G401 (cell line): ENCODE measurements at regions not wholly inside any gene's neighbourhood (a gene's known extent, or its start where the extent isn't known, plus 50 kb on each side); places are given as distances from the start of the nearest gene placed in this dataset.
"Not testable (repeated sequence)": the region's sequence is repeated elsewhere in the genome, so short reads cannot be mapped to it uniquely, and the experiment has no call there.

Experiments
- DNase-seq: peaks from one replicate; pipeline ENCODE4 v3.0.0-alpha.2; 2015; ENCODE audit warnings: low spot score
- in situ Hi-C: cut with HindIII; loops from 2 replicates; pipeline ENCODE4 v1.10.0; 2016; ENCODE audit warnings: low sequenced_read_pairs, mixed read lengths

- in situ Hi-C loops: no loop called here
- no peak for DNase-seq
Observed at GRCh38 chr6:155548576-155548975, 92.9 kb upstream of the NOX3 start.

GRCh38 chr6:155544677-155545076 lies 89.0 kb upstream of the NOX3 start:
- in situ Hi-C loops: no loop called here
- no peak for DNase-seq

DNA sequence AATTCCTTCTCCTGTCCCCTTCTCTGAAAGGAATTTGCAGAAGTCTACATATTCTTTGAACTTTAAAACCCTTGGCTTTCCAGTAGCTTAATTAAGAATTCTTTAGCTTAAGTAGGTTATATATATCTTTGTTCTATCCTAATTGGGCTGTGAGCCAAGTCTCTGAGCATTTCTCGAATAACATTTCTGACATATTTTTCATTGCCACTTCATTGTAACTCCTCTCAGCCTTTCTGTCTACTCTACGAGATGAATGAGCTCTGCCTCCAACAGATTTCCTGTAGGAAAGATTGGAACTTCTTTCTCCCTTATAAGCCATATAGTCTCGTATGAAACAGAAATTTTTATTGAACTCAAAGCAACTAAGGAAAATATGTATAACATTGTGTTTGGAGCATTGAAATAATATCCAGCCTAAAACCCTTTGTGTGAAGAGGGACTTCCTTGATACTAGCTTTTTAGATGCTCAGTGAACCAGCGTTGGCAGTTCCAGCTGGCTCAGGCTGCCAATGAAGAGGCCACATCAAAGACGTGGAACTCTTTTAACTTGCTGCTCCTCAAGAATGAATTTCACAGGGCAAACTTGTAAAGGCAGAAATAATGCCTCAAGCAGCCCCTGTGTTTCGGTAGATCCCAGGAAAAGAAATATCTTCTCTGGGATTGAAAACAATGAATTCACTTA lies 87.7 kb upstream of the NOX3 start:
- in situ Hi-C loops: no loop called here
- no peak for DNase-seq

DNA sequence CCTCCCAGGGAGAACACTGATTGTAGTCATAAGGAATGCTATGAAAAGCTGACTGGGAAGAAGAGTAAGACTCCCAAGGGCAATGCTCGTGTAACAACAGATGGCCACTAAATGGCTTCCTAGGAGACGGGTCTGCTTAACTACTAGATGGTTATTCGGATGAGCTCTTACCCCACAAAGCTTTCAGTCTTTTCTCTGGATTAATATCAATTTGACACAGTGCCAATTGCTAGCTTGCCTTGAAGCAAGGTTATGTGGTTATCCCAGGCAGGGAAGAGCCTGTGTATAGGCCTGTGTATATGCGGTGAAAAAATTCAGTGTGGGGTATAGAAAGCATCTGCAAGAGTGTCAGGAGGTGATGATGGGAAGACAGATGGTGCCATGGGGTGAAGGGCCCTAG lies 86.4 kb upstream of the NOX3 start:
- no peak for DNase-seq
- in situ Hi-C loops: no loop called here

DNA sequence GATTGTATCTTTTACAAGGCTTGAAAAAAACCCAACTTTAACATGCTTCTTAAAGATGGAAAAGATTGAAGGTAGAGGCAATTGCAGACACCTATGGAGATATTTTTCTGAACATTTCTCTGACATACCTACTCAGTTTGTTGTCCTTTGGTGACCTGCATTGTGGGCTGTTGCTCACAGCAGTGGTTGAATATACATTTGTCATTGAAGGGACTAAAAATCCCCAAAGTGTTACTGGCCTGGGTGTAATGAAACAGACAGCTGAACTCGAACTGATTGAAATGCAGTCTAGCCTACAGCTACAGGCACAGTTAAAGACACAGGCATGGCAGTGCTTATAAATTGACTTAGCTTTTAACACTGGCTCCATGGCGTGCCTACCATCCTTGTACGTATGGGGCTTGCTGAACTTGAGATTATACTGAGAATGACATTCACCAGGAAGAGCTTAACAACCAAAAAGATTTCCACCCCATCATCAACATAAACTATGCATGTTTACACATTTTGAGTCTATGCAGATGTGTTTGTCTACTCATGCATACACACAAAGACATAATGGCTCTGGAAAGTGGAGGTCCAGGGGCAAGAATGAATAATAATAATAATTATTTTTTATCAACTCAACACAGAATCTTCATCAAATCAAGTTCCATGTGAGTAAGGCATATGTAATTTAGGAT lies 83.2 kb upstream of the NOX3 start:
- in situ Hi-C loops: no loop called here
- no peak for DNase-seq

DNA sequence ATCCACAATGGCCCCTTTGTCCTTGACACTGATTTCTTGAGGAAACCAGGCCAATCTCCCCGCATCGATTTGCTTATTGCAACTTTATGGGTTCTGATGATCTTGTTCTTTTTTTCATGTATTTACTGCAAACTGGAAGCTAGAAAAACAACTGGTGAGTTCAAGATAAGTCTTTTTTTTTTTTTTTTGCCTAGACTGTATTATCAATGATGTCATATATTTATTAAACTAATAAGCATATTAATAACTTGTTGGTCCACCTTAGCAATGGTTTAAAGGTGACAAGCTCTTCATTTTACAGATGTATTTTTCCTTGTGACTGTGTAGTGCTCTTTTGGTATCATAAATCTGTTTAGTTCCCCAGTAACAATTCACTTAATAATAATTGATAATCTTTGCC lies 79.0 kb upstream of the NOX3 start:
- in situ Hi-C loops: no loop called here
- DNase-seq: no peak

DNA sequence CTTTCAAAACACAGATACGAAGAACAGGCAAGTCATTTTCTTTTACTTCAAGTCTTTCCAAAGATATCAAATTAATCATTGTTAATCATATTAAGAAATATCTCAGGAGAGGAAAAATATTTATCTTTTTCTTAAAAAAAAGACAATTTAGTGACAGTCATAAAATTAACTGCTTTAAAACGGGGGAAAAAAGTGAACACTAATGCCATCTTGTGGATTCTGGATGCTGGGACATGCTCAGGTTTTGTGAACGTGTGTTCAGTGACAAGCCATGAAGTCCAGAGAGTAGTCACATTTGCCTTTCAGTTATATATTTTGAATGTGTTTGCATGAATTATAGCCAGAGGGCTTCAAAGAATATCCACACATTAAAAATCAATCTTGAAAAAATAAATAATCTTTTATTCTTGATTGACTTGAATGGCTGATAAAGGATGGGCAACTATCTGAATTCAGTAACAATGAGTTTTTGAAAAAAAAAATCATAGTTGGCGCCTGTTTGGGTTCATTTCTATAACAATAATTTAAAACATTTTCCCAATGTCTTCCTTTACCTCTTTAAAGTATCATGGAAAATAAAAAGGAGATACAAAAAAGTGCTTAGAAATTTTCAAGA lies 74.7 kb upstream of the NOX3 start:
- in situ Hi-C loops: no loop called here
- DNase-seq: peak; percentile 8

GRCh38 chr6:155529814-155530213 lies 74.2 kb upstream of the NOX3 start:
- DNase-seq, in situ Hi-C loops: not testable (repeated sequence)

DNA sequence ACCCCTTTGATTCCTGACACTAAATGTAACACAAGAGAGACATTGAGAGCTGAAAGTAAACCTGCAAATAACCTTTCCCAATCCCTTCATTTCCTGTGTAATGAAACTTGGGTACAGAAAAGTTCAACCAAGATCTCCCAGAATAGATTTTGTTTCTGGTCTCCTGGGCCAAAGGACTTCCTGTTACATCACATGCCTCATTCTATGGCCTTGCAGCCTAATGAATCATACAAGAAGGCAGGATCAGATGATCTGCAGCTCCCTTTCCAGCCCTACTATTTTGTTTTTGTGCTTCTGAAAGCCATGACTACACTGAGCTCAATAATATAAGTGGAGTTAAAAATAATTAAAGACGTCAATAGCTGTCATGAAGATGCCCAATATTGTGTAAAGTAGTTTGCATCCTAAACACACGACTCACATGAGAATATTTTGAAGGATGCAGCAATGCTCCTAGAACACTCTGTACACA lies 73.4 kb upstream of the NOX3 start:
- DNase-seq: no peak
- in situ Hi-C loops: no loop called here

DNA sequence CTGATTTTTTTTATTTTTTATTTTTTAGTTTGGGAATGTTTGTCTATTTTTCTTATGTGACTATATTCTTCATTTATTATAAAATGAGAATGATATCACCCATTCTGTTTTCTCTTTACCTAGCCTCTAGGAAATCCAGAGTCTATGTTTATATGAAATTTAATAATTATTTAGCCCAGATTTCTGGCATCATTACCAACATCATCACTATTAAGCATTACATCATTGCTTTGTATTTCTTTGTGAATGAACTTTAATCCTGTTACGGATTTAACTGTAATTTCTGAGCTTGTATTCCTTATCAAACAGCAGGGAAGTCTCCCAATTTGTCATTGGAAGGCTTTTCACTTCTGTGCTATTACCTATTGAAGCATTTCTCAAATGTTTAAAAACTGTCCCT lies 72.7 kb upstream of the NOX3 start:
- no peak for DNase-seq
- in situ Hi-C loops: no loop called here

GRCh38 chr6:155527443-155527842 lies 71.8 kb upstream of the NOX3 start:
- in situ Hi-C loops: no loop called here
- DNase-seq: no peak

GRCh38 chr6:155523821-155524651 lies 68.4 kb upstream of the NOX3 start:
- peak; percentile 16 for DNase-seq

DNA sequence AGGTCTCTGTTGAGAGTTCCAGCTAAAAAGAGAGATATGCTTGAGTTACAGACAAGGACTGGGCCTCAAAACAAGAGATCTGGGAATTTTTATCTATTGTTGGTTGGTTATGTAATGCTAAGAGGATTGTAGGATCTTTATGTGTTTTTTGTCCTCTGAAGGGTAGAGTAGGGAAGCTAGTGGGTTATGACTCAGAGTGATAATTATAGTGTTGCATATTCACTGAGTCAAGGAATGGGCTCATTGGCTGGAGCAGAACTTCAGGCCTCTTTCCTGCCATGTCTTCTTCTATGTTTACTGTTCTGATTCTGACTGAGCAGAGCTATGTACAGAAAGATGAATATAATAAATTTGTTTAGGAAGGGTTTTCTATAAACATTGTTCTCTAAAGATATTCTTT lies 66.1 kb upstream of the NOX3 start:
- in situ Hi-C loops: no loop called here
- no peak for DNase-seq

More at GRCh38 chr6:155523821-155524651, 68.4 kb upstream of the NOX3 start:
- in situ Hi-C loops: no loop called here

DNA sequence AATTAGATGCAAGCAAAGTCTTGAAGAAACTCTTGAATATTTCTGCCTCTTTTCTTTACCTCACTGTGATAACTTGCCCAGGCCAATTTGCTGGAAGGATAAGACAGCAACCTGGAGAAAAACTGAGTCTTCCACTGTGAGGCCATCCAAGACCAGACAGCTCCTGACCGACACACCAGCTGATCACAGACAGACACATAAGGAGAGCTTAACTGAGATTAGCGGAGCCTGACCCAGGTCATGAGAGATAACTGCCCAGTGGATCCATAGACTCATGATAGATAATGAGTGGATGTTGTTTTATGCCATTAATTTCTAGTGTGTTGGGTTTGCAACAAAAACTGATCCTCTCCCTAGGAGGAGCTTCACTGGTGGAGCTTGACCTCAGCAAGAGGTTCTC lies 64.4 kb upstream of the NOX3 start:
- in situ Hi-C loops: no loop called here
- DNase-seq: no peak

DNA sequence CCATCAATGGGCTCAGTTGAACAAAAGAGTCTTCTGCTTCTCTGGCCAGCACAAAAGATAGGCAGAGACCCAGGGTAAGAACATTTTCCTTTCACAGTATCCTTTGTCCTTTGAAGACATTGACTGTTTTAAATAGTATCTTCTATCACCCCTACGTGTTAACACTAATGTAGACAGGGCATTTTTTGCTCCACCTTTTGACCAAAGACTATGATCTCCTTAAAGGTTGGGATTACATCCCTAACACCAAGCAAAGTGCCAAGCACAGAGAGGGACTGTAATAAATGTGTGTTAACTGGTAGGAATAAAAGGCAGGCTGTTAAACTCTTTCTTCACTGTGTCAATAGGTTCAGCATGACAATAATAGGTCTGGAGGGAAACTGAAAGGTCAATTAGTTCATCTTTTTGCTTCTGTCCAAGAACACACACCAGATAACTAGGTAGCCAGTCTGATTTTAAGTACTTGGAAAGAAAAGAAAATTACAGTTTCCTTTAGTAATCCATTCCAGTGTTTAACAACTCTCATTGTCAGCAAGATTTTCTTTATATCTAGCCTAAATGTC lies 63.6 kb upstream of the NOX3 start:
- in situ Hi-C loops: no loop called here
- no peak for DNase-seq

DNA sequence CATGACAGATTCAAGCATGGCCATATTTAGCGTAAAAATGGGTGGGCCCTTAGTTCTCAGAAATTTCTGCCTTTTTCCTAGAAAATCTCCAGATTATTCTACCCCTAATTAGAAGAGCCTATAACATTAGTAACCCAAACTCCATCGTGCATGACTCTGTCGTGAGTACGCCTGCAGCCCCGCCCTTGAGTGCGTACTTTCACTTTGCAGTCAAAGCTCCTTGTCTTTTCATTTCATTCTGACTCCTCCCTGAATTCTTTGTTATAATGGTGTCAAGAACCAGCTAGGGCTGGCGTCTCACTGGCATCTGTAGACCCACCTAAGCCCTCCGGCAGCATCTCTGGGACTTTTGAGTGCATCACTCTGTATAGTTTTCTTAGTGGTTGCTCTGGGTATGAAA lies 61.7 kb upstream of the NOX3 start:
- in situ Hi-C loops: no loop called here

DNA sequence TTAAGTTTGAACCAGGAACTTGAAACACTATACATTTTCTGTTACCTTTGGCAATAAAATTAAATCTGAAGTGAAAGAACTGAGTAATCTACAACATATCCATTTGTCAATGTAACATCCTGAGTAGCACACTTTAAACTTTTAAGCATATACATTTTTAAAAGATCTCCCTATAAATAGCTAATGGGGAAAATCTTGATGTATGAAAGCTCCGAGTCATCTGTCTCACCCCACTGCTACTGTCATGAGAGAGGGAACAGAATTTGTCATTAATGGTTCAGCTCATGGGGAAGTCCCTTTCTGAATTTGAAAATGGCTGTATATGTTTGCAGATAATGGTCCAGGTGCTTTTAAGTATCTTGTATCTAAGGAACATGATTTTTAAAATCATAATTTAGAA lies 55.2 kb upstream of the NOX3 start:
- in situ Hi-C loops: no loop called here

More for the DNA sequence above, 61.7 kb upstream of the NOX3 start:
- DNase-seq: no peak

DNA sequence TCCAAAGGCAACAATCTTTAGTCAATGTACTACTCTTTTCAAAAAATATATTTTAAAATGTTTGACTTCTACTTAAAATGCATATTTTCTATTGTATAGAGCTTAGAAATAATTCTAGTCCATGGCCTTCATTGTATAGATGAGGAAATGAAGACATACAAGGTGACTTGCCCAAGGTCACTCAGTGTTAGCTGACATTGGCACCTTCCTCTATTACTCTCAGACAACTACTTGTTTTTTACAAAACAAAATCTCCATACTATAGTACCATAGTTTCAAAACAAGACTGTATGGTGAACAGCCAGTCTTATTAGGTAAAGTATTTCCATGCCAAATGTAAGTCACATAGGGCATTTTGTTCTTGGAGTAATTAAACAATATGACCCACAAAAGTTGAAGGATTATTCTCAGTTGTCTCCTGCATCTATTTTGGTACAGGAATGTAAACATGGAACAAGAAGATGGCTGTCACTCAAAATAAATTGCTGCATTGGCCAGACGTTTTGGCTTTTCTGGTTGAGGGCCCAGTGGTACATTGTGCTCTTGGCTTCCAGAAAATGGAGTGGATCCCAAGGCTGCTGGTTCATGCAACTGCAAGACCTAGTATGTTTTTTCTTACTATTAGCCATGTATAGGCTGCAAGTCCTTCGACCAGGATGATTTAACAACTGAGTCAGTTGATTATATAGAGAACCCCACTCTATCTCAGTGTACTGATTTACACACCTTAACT lies 54.3 kb upstream of the NOX3 start:
- DNase-seq: no peak

More for the DNA sequence above, 55.2 kb upstream of the NOX3 start:
- no peak for DNase-seq

GRCh38 chr6:155505608-155505989 lies 50.0 kb upstream of the NOX3 start:
- DNase-seq: no peak
- in situ Hi-C loops: no loop called here

More for the DNA sequence above, 54.3 kb upstream of the NOX3 start:
- in situ Hi-C loops: no loop called here
